NB4 (cell line): ENCODE measurements at regions not wholly inside any gene's neighbourhood (a gene's known extent, or its start where the extent isn't known, plus 50 kb on each side); places are given as distances from the start of the nearest gene placed in this dataset.

Experiments used
- MYC ChIP-seq: IDR thresholded peaks from 2 replicates; pipeline ENCODE4 v1.6.1; 2011; ENCODE audit warnings: low read depth, low read length
- POLR2A ChIP-seq: IDR thresholded peaks from 2 replicates; pipeline ENCODE4 v1.6.1; 2011; ENCODE audit warnings: mild to moderate bottlenecking; ENCODE audit not compliant: insufficient read length; ENCODE audit errors: extremely low read depth
- TF ChIP-seq, protein P1 (sequence below): IDR thresholded peaks from one replicate; pipeline ENCODE4 v1.5.1; 2012; ENCODE audit warnings: low read depth, low read length
- TF ChIP-seq, protein P2 (sequence below): IDR thresholded peaks from 2 replicates; pipeline ENCODE4 v1.6.1; 2011; ENCODE audit warnings: low read depth, low read length

DNA sequence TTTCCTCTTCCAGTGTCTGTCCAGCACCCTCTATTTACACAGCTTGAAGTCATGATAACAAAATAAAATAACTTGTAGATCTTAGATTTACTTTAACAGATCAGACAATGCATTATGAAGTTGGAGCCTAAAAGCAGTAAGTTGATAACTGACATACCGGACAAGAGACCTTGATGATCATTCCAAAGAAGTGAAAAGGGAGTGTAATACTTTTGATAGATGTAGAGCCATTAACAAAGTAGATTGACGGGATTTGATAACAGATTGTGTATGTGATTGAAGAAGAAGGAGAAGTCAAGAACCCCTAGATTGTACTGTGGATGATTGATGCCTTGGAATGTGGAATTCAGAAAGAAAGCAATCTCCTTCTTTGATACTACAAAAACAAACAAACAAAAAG is 403.8 kb upstream of the MGAT4C start:
- no peak for TF ChIP-seq POLR2A
- TF ChIP-seq, protein P1, sequence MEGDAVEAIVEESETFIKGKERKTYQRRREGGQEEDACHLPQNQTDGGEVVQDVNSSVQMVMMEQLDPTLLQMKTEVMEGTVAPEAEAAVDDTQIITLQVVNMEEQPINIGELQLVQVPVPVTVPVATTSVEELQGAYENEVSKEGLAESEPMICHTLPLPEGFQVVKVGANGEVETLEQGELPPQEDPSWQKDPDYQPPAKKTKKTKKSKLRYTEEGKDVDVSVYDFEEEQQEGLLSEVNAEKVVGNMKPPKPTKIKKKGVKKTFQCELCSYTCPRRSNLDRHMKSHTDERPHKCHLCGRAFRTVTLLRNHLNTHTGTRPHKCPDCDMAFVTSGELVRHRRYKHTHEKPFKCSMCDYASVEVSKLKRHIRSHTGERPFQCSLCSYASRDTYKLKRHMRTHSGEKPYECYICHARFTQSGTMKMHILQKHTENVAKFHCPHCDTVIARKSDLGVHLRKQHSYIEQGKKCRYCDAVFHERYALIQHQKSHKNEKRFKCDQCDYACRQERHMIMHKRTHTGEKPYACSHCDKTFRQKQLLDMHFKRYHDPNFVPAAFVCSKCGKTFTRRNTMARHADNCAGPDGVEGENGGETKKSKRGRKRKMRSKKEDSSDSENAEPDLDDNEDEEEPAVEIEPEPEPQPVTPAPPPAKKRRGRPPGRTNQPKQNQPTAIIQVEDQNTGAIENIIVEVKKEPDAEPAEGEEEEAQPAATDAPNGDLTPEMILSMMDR, result no peak
- TF ChIP-seq, protein P2, sequence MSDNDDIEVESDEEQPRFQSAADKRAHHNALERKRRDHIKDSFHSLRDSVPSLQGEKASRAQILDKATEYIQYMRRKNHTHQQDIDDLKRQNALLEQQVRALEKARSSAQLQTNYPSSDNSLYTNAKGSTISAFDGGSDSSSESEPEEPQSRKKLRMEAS, result no peak
- TF ChIP-seq MYC, result no peak
